PC-3 (cell line): ENCODE measurements at regions not wholly inside any gene's neighbourhood (a gene's known extent, or its start where the extent isn't known, plus 50 kb on each side); places are given as distances from the start of the nearest gene placed in this dataset.
A peak's percentile ranks its signal among the peaks of the same experiment; 100 is the strongest.

Experiments used
- ATAC-seq: fragments of 200-7000 bp; cut with Tn5 transposase; 2 replicates; pipeline ENCODE4 v1.9.1; 2020; ENCODE audit warnings: mild to moderate bottlenecking, moderate library complexity
- BruUV-seq: library from RNA; stranded (reverse); fragments of 400-500 nt; replicated peaks from 2 replicates; lab custom pipeline; 2021; lab: Mats Ljungman, UMichigan
- CTCF ChIA-PET: fragments of 300-600 bp; sonication (Branson Sonifier 250); formaldehyde crosslinking; loops from one replicate; lab custom pipeline; 2022; ENCODE audit warnings: antibody characterized with exemption; lab: Charles Lee
- POLR2A ChIA-PET: fragments of 300-600 bp; sonication (Branson Sonifier 250); formaldehyde crosslinking; loops from one replicate; lab custom pipeline; 2022; ENCODE audit warnings: antibody characterized with exemption; ENCODE audit not compliant: unreplicated experiment; lab: Charles Lee
- DNase-seq: peaks from one replicate; pipeline ENCODE4 v3.0.0-alpha.2; 2015
- H2AFZ ChIP-seq: fragments of 300-600 bp; sonication (generic); 2 replicates; pipeline ENCODE4 v1.6.0; 2016; ENCODE audit warnings: antibody characterized with exemption, low read length
- H3F3A ChIP-seq: fragments of 300-600 bp; sonication (generic); one replicate; pipeline ENCODE4 v1.6.0; 2017; ENCODE audit warnings: antibody characterized with exemption, low read length, control low read depth, mild to moderate bottlenecking; ENCODE audit not compliant: unreplicated experiment
- H3K27ac ChIP-seq: fragments of 300-600 bp; sonication (generic); 2 replicates; pipeline ENCODE4 v1.5.1; 2016; ENCODE audit warnings: mild to moderate bottlenecking, low read length
- H3K27me3 ChIP-seq: fragments of 300-600 bp; sonication (generic); 2 replicates; pipeline ENCODE4 v1.6.1; 2016; ENCODE audit warnings: low read length, mixed read lengths
- H3K36me3 ChIP-seq: fragments of 300-600 bp; sonication (generic); 2 replicates; pipeline ENCODE4 v1.6.1; 2016; ENCODE audit warnings: low read depth, mixed run types, low read length, mixed read lengths
- H3K4me1 ChIP-seq: fragments of 300-600 bp; sonication (generic); 2 replicates; pipeline ENCODE4 v1.5.1; 2016; ENCODE audit warnings: low read length; ENCODE audit not compliant: insufficient read depth
- H3K4me2 ChIP-seq: fragments of 300-600 bp; sonication (generic); 2 replicates; pipeline ENCODE4 v1.6.0; 2016; ENCODE audit warnings: low read length
- H3K4me3 ChIP-seq: fragments of 300-600 bp; sonication (generic); 2 replicates; pipeline ENCODE4 v1.5.1; 2016; ENCODE audit warnings: mild to moderate bottlenecking, low read length, mixed read lengths
- H3K79me2 ChIP-seq: fragments of 300-600 bp; sonication (generic); 2 replicates; pipeline ENCODE4 v1.6.1; 2017; ENCODE audit warnings: low read length, mixed read lengths
- H3K9ac ChIP-seq: fragments of 300-600 bp; sonication (generic); 2 replicates; pipeline ENCODE4 v1.6.0; 2016; ENCODE audit warnings: mild to moderate bottlenecking, low read length
- H3K9me2 ChIP-seq: fragments of 300-600 bp; sonication (generic); replicated peaks from 2 replicates; pipeline ENCODE4 v1.6.1; 2016; ENCODE audit warnings: mixed run types, low read length, mixed read lengths
- H3K9me3 ChIP-seq: fragments of 300-600 bp; sonication (generic); 2 replicates; pipeline ENCODE4 v1.6.1; 2016; ENCODE audit warnings: low read length, mixed read lengths
- H4K20me1 ChIP-seq: fragments of 300-600 bp; sonication (generic); 2 replicates; pipeline ENCODE4 v1.6.1; 2016; ENCODE audit warnings: low read length, mixed read lengths
- CTCF ChIP-seq: fragments of 300-600 bp; sonication (generic); conservative IDR thresholded peaks from 2 replicates; pipeline ENCODE4 v1.5.1; 2017; ENCODE audit warnings: antibody characterized with exemption, low read depth, mild to moderate bottlenecking, low read length
- EZH2 ChIP-seq: fragments of 300-600 bp; sonication (generic); IDR thresholded peaks from one replicate; pipeline ENCODE4 v1.6.1; 2017; ENCODE audit warnings: antibody characterized with exemption, mild to moderate bottlenecking, low read length; ENCODE audit not compliant: unreplicated experiment
- EZH2phosphoT487 ChIP-seq: fragments of 300-600 bp; sonication (generic); IDR thresholded peaks from 2 replicates; pipeline ENCODE4 v1.6.1; 2018; ENCODE audit warnings: mild to moderate bottlenecking, antibody characterized with exemption, low read length, borderline replicate concordance
- intact Hi-C: fragments of 100-400 bp; cut with micrococcal nuclease; formaldehyde crosslinking; loops from 2 replicates; pipeline ENCODE4 v1.9.0; 2023

DNA sequence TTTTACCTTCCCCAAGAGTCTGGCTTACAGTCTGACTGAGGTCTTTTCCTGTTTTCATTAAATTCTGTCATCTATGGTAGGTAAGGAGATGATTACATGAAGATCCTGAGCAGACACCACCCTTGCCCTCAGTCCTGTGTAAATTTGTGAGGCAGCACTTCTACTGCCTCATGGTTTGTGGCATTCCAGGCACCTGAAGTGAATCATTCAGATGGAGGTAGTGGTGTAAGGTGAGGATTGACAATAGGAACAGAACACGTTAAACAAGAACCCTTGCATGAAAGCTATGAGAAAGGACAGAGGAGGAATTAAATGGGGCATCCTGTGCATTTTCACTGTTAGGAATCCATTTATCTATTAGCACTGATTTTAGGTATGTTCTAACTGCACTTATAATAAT, 618.6 kb downstream of the TLL1 start:
- BruUV-seq: no TSS peak
- no peak overlapping the region for H3K27ac ChIP-seq
- no peaks in the 10 kb centered on the region for H3K79me2 ChIP-seq
- ATAC-seq (no peak), DNase-seq (no peak)
- H3K4me3 ChIP-seq: no peak overlapping the region
- H3K4me1 ChIP-seq: peaks cover 6% of the 10 kb centered on the region
- H4K20me1 ChIP-seq: no peaks in the 10 kb centered on the region
- POLR2A ChIA-PET: no interaction called here
- no peak overlapping the region for H3K9ac ChIP-seq
- TF ChIP-seq CTCF (no peak), EZH2phosphoT487 (no peak), EZH2 (no peak)
- intact Hi-C loops: loop anchor here (10.0 kb wide), 1 partner anchor 327 kb away; no protein-coding TSS in a partner anchor
- no peaks in the 10 kb centered on the region for H3K9me2 ChIP-seq
- H3F3A ChIP-seq: no peaks in the 10 kb centered on the region
- CTCF ChIA-PET: no interaction called here
- no peak overlapping the region for H2AFZ ChIP-seq
- H3K9me3 ChIP-seq: no peaks in the 10 kb centered on the region
- H3K4me2 ChIP-seq: no peak overlapping the region
- no peaks in the 10 kb centered on the region for H3K27me3 ChIP-seq
- no peaks in the 10 kb centered on the region for H3K36me3 ChIP-seq

DNA sequence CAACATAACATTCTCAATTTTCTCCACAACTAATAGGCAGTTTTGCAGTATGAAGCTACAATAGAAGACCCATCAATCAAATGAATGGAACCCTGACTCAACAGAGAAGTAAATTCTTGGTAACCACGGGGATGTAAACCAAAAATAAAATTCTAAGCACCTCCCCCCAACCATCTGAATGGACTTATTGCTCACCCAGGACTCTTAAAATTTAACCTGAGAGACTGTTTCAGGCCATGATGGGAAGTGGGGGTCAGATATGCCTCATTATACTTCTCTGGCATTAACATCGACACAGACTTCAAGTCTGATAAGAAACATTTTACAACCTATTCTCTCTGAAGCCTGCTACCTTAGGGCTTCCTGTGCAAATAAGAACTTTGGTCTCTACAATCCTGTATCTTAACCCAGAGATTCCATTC, 620.9 kb downstream of the TLL1 start:
- no TSS peak for BruUV-seq
- Histone ChIP-seq H3K4me3 (no peak overlapping the region), H4K20me1 (no peaks in the 10 kb centered on the region), H3K27me3 (no peaks in the 10 kb centered on the region), H3K36me3 (no peaks in the 10 kb centered on the region), H3K4me2 (peak overlapping the region; percentile 19), H3F3A (no peaks in the 10 kb centered on the region), H3K79me2 (no peaks in the 10 kb centered on the region), H3K9me2 (no peaks in the 10 kb centered on the region), H3K9me3 (no peaks in the 10 kb centered on the region), H3K27ac (no peak overlapping the region), H2AFZ (0 out of 2 replicates have a peak overlapping the region, but pooled peaks have one; percentile 22), H3K9ac (no peak overlapping the region), H3K4me1 (peaks cover 6% of the 10 kb centered on the region)
- TF ChIP-seq EZH2 (no peak), CTCF (no peak), EZH2phosphoT487 (no peak)
- ChIA-PET POLR2A (no interaction called here), CTCF (no interaction called here)
- ATAC-seq (peak; percentile 76), DNase-seq (peak; percentile 55)
- intact Hi-C loops: loop anchor here (10.0 kb wide), 1 partner anchor 329 kb away; no protein-coding TSS in a partner anchor

- no peaks in the 10 kb centered on the region for H4K20me1 ChIP-seq
- H2AFZ ChIP-seq: no peak overlapping the region
- H3K36me3 ChIP-seq: no peaks in the 10 kb centered on the region
- CTCF ChIA-PET: no interaction called here
- no peaks in the 10 kb centered on the region for H3K9me3 ChIP-seq
- peaks cover 6% of the 10 kb centered on the region for H3K4me1 ChIP-seq
- no peak overlapping the region for H3K9ac ChIP-seq
- POLR2A ChIA-PET: no interaction called here
- H3F3A ChIP-seq: no peaks in the 10 kb centered on the region
- H3K4me2 ChIP-seq: no peak overlapping the region
- no TSS peak for BruUV-seq
- ATAC-seq: no peak
- DNase-seq: no peak
- H3K79me2 ChIP-seq: no peaks in the 10 kb centered on the region
- no peak for TF ChIP-seq EZH2phosphoT487
- TF ChIP-seq CTCF: no peak
- TF ChIP-seq EZH2: no peak
- no peaks in the 10 kb centered on the region for H3K27me3 ChIP-seq
- no peak overlapping the region for H3K27ac ChIP-seq
- no peaks in the 10 kb centered on the region for H3K9me2 ChIP-seq
- H3K4me3 ChIP-seq: no peak overlapping the region
- intact Hi-C loops: loop anchor here (10.0 kb wide), 1 partner anchor 334 kb away; no protein-coding TSS in a partner anchor
These were observed 625.5 kb downstream of the TLL1 start for GRCh38 chr4:166498546-166498945.
